ENCODE measurements at regions not wholly inside any gene's neighbourhood (a gene's known extent, or its start where the extent isn't known, plus 50 kb on each side); places are given as distances from the start of the nearest gene placed in this dataset.

DNA sequence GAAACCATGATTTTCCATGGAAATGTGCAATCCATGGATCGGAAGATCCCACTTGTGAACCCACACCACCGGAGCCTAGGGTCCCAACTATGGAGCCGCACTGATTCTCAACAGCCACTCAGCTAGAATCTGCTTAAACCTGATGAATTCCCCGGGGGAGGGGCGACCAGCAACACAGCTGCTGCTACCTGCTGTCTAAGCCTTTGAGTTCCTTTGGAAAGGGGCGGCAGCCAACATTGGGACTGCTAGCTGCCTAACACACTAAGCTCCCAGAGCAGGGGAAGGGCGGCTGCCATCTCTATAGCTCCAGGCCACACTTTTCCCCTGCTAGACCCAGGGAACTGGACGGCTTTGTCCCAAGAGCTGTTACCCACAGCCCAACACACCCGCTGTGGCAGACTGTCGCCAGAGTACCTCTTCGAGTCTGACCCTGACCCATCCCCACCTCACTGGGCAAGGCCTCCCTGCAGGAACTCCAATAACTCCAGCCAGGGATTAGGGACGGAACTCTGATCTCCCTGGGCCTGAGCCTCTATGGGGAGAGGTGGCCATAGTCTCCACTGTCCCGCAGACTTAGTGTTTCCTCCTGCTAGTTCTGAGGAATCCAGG, 205.8 kb upstream of the SLC16A7 start:
- TF ChIP-seq, protein P1, sequence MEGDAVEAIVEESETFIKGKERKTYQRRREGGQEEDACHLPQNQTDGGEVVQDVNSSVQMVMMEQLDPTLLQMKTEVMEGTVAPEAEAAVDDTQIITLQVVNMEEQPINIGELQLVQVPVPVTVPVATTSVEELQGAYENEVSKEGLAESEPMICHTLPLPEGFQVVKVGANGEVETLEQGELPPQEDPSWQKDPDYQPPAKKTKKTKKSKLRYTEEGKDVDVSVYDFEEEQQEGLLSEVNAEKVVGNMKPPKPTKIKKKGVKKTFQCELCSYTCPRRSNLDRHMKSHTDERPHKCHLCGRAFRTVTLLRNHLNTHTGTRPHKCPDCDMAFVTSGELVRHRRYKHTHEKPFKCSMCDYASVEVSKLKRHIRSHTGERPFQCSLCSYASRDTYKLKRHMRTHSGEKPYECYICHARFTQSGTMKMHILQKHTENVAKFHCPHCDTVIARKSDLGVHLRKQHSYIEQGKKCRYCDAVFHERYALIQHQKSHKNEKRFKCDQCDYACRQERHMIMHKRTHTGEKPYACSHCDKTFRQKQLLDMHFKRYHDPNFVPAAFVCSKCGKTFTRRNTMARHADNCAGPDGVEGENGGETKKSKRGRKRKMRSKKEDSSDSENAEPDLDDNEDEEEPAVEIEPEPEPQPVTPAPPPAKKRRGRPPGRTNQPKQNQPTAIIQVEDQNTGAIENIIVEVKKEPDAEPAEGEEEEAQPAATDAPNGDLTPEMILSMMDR (IDR thresholded peaks at IDR 0.05): no peak
- no peak for TF ChIP-seq ZFX (IDR thresholded peaks at IDR 0.05; ENCODE audit: borderline replicate concordance)

All from 22Rv1 (cell line).